Peyer's patch (tissue), 4 donors: ENCODE measurements at regions not wholly inside any gene's neighbourhood (a gene's known extent, or its start where the extent isn't known, plus 50 kb on each side); places are given as distances from the start of the nearest gene placed in this dataset.

ENCODE experiments used
- DNase-seq, 3 donors: peaks; one replicate each; pipeline ENCODE4 v3.0.0-alpha.2; 2017 to 2019
- H3K27ac ChIP-seq, 4 donors: fragments of 200-600 bp; sonication (generic); one replicate each; pipeline ENCODE4 v1.5.1; 2016 to 2019
- H3K27me3 ChIP-seq, 2 donors: fragments of 200-600 bp; sonication (generic); one replicate each; pipeline ENCODE4 v1.5.1; 2019
- H3K36me3 ChIP-seq, 3 donors: fragments of 200-600 bp; sonication (generic); one replicate each; pipeline ENCODE4 v1.5.1; 2016 to 2019
- H3K4me1 ChIP-seq, 4 donors: fragments of 200-600 bp; sonication (generic); one replicate each; pipeline ENCODE4 v1.5.1; 2016 to 2019
- H3K4me3 ChIP-seq, 4 donors: fragments of 200-600 bp; sonication (generic); 1 replicate in 3 of 4; 2 replicates in 1 of 4; pipeline ENCODE4 v1.5.1; 2016 to 2019; ENCODE audit warnings: mild to moderate bottlenecking in 1 of 4
- H3K9me3 ChIP-seq, 4 donors: fragments of 200-600 bp; sonication (generic); one replicate each; pipeline ENCODE4 v1.5.1; 2016 to 2019; ENCODE audit warnings: mild to moderate bottlenecking in 1 of 4
- POLR2A ChIP-seq, 2 donors: fragments of 450-650 bp; IDR thresholded peaks; one replicate each; pipeline ENCODE4 v1.5.1; 2017; ENCODE audit warnings: antibody characterized with exemption in 2 of 2, mild to moderate bottlenecking in 2 of 2, moderate library complexity in 2 of 2
- TF ChIP-seq, protein P1 (sequence below), 6 experiments: fragments of 450-650 bp in 4 of 6; fragments of 200-600 bp in 2 of 6; sonication (generic) in 1 of 6; IDR thresholded peaks; one replicate each; pipeline ENCODE4 v1.5.1; 2017 to 2019; ENCODE audit warnings: antibody characterized with exemption in 6 of 6, mild to moderate bottlenecking in 3 of 6, moderate library complexity in 1 of 6

DNA sequence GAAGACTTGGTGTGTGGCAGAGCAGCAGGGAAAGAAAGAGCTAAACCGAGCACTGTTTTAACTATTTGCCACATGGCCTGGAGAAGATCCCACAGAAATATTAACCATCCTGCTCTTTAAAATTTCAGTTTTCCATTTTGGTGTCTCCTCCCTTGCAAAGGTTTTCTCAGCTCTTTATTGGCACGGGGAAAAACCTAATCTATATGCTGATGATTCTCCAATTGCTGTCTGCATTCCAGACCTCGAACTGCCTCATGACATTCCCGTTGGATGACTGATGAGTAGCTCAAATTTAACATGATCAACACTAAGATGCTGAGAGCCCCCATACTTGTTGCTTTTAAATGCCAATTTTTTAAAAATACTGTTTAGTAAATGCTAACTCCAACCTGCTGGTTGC, 115.0 kb downstream of the EMP1 start:
- H3K27me3 ChIP-seq: no peaks in the 10 kb centered on the region
- TF ChIP-seq, protein P1, sequence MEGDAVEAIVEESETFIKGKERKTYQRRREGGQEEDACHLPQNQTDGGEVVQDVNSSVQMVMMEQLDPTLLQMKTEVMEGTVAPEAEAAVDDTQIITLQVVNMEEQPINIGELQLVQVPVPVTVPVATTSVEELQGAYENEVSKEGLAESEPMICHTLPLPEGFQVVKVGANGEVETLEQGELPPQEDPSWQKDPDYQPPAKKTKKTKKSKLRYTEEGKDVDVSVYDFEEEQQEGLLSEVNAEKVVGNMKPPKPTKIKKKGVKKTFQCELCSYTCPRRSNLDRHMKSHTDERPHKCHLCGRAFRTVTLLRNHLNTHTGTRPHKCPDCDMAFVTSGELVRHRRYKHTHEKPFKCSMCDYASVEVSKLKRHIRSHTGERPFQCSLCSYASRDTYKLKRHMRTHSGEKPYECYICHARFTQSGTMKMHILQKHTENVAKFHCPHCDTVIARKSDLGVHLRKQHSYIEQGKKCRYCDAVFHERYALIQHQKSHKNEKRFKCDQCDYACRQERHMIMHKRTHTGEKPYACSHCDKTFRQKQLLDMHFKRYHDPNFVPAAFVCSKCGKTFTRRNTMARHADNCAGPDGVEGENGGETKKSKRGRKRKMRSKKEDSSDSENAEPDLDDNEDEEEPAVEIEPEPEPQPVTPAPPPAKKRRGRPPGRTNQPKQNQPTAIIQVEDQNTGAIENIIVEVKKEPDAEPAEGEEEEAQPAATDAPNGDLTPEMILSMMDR (IDR thresholded peaks at IDR 0.05): no peak
- TF ChIP-seq POLR2A (IDR thresholded peaks at IDR 0.05): no peak
- no peak overlapping the region for H3K4me3 ChIP-seq
- DNase-seq: no peak
- H3K27ac ChIP-seq: no peak overlapping the region
- H3K9me3 ChIP-seq: no peaks in the 10 kb centered on the region
- H3K36me3 ChIP-seq: no peaks in the 10 kb centered on the region
- no peaks in the 10 kb centered on the region for H3K4me1 ChIP-seq

DNA sequence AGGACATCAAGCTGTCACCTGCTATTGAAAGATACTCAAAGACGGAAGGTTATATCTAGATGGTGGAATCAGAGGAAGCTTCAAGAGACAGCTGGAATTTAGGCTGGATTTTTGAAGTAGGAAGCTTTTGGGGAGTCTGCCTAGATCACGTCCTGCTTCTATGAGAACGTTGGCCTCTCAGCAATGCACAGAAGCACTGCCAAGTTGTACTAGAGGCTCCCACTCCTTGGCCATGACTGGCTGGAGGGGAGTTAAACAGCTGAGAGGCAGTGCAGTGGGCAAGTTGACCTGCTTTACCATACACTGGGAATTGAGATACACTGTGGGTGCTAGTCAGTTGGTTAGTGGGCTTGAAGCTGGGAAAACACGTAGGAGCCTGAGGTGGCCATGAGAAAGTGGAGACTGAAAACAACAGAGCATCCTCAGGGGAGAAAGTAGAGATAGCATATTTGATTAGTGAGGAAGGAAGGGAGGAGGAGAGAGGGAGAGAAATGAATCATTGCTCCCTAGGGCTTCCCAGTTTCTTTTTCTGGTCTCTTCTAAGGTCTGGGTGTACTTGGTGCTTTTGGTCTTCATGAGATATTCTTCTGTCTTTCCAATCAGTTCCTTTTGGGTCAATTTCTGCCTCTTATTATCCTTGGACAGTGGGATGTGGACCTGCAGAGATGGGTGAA, 110.8 kb downstream of the EMP1 start:
- H3K4me1 ChIP-seq: no peaks in the 10 kb centered on the region
- H3K27ac ChIP-seq: no peak overlapping the region
- no peaks in the 10 kb centered on the region for H3K9me3 ChIP-seq
- H3K27me3 ChIP-seq: no peaks in the 10 kb centered on the region
- no peak overlapping the region for H3K4me3 ChIP-seq
- TF ChIP-seq POLR2A (IDR thresholded peaks at IDR 0.05): no peak
- TF ChIP-seq, protein P1 (IDR thresholded peaks at IDR 0.05): no peak
- no peak for DNase-seq
- no peaks in the 10 kb centered on the region for H3K36me3 ChIP-seq

DNA sequence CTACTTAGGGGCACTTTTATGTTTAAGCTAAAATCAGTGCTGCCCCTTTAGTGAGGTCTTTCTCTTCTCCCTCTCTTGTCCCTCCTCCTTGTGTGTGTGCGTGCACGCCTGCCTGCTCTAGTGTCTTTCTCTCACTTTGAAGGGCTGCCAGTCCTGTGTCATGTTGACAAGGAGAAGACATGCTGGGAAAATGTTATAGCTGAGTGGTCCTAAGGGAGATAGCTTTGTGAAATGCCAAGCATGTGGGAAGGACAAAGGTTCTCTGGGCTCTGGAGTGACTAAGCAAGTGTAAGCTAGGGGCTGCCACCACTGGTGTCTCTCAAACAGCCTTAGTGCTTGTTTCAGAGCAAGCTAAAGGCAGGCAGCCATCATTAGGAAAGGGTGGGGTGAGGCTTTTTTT, 108.4 kb downstream of the EMP1 start:
- no peak for TF ChIP-seq POLR2A (IDR thresholded peaks at IDR 0.05)
- TF ChIP-seq, protein P1 (IDR thresholded peaks at IDR 0.05): no peak
- no peak overlapping the region for H3K4me3 ChIP-seq

DNA sequence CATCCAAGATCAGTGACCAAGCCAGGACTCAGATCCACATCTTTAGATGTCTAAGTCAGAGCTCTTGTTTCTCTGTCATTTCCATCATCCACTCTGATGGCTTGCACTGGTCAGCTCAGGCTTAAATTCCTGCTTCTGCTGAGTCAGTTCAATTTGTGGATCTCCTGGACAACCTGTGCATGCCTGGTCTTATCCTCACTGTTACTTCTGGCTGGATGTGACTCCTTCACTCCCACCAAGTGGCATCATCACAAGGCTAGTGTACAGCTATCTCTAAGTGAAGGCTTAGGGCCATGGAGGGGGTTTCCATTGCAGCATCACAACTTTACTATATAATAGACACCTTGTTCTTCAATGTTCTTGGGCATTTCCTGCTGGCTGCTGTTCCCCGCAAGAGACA, 102.9 kb downstream of the EMP1 start:
- Histone ChIP-seq H3K36me3 (no peaks in the 10 kb centered on the region), H3K9me3 (no peaks in the 10 kb centered on the region), H3K27ac (no peak overlapping the region), H3K4me1 (no peaks in the 10 kb centered on the region), H3K27me3 (no peaks in the 10 kb centered on the region), H3K4me3 (no peak overlapping the region)
- no peak for TF ChIP-seq POLR2A (IDR thresholded peaks at IDR 0.05)
- TF ChIP-seq, protein P1 (IDR thresholded peaks at IDR 0.05): no peak
- no peak for DNase-seq

More for the DNA sequence above, 108.4 kb downstream of the EMP1 start:
- DNase-seq: no peak
- no peaks in the 10 kb centered on the region for H3K4me1 ChIP-seq
- H3K27me3 ChIP-seq: no peaks in the 10 kb centered on the region
- H3K9me3 ChIP-seq: no peaks in the 10 kb centered on the region
- H3K36me3 ChIP-seq: no peaks in the 10 kb centered on the region
- H3K27ac ChIP-seq: no peak overlapping the region

DNA sequence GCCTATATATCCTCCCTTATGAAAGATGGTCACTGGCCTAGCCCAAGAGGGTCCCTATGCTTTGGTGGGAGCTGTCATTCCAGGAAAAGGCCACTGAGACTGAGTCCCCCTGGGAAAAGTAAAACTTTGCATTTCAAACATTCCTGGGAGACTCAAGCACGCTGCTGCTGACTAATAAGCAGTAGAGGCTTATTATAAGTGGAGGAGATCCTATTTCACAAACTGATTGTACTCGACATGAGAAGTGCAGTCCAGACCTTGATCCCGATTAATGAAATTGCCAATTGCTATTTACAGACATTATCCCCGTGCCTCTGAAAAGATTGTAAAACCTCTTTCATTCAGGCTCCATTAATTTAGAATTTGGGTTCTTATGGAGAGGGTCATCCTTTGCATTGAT, 96.6 kb downstream of the EMP1 start:
- Histone ChIP-seq H3K4me1 (no peaks in the 10 kb centered on the region), H3K4me3 (no peak overlapping the region), H3K27ac (no peak overlapping the region), H3K36me3 (no peaks in the 10 kb centered on the region), H3K27me3 (no peaks in the 10 kb centered on the region), H3K9me3 (no peaks in the 10 kb centered on the region)
- no peak for DNase-seq
- TF ChIP-seq, protein P1 (IDR thresholded peaks at IDR 0.05): no peak
- TF ChIP-seq POLR2A (IDR thresholded peaks at IDR 0.05): no peak
